T1000 (cell line): ENCODE measurements at regions not wholly inside any gene's neighbourhood (a gene's known extent, or its start where the extent isn't known, plus 50 kb on each side); places are given as distances from the start of the nearest gene placed in this dataset.
"Not testable (repeated sequence)": the region's sequence is repeated elsewhere in the genome, so short reads cannot be mapped to it uniquely, and the experiment has no call there.

Experiments
- DNase-seq: peaks from one replicate; lab custom pipeline; 2025; ENCODE audit warnings: mixed read lengths; lab: John Stamatoyannopoulos, UW

- DNase-seq: no peak
These were observed 116.7 kb downstream of the SOX4 start for GRCh38 chr6:21710216-21710615.

- DNase-seq: no peak
These were observed 117.5 kb downstream of the SOX4 start for GRCh38 chr6:21710908-21711627.

GRCh38 chr6:21712213-21712612 is 118.7 kb downstream of the SOX4 start:
- DNase-seq: no peak

GRCh38 chr6:21713481-21713880 is 119.9 kb downstream of the SOX4 start:
- no peak for DNase-seq

GRCh38 chr6:21715180-21715579 is 121.6 kb downstream of the SOX4 start:
- DNase-seq: no peak

GRCh38 chr6:21722510-21722909 is 129.0 kb downstream of the SOX4 start:
- DNase-seq: no peak

GRCh38 chr6:21726676-21727075 is 133.1 kb downstream of the SOX4 start:
- DNase-seq: no peak

DNA sequence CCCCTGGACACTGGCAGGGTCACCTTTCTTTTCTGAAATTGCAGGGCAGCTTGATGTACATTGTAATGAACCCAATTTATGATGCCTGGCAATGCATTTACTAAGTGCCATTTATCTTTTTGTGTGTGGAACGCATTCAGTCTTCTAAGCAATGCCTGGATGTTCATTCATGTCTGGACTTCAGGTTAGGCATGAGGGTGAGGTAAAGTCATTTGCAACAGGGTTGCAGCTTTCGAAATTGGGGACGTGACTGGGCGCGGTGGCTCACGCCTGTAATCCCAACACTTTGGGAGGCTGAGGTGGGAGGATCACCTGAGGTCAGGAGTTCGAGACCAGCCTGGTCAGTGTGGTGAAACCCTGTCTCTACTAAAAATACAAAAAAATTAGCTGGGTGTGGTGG is 134.6 kb downstream of the SOX4 start:
- DNase-seq: no peak

DNA sequence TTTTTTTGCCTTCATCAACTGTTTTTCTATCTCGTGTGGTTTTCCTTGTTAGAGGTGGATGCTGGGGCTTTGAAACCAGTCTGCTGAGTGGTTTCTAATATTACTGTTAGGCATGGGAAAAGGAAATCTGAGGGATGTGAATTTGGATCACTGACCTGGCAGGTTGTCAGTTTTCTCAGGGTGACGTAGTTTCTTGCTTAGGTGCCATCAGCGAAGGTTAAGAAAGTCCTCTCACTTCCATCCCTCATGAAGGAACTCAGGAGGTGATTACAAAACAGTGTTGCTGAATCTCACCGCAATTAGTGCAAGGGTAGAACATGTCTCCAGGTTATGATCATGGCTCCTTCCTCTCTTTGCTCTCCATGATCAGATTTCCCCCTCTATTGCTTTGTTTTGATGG is 135.9 kb downstream of the SOX4 start:
- no peak for DNase-seq

DNA sequence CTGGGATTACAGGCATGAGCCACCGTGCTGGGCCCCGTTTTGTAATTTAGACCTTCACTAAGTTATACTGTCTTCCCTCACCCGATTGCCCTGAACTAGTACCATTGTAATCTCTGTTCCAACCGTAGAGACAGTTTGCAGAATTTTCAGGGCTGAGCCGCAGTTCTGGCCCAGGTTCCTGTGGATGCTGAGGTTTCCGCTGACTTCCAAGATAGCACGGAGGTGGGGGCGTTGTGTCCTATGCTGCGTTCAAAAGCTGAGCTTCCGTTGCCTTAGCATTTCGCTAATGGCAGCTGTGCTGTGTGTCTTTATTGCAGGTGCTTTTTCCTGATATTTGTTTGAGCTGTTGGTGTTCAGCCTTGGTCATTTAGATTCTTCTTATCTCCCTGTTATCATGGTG is 137.0 kb downstream of the SOX4 start:
- DNase-seq: no peak

DNA sequence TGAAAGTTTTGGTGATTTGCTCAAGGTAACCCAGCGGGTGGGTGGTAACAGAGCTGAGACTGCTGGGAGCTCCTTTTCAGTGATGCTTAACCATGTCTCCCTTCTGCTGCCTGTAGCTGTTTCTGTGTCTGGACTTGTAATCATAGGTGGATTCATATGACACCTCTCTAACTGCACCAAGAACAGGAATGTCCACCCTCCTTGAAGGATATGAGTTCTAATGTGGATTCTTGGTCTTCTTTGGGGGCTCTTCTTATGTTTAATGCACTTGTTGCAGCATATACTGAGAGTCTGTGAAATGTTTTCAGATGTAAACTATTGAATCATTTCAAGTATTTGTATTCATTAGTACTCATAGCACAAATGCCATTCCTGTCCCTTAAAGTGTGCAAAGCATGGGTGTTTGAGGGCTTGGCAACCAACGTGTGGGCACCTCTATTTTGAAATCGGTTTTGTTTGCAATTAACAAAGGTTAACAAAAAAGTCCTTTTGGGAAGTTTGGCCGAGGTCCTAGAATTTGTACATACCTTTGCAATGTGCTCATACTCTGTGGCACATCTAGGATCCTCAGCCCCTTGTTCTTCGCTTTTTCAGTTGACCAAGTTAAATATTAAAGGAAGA is 138.0 kb downstream of the SOX4 start:
- DNase-seq: no peak

GRCh38 chr6:21732032-21732730 is 138.6 kb downstream of the SOX4 start:
- not testable (repeated sequence) for DNase-seq

- no peak for DNase-seq
These were observed 139.2 kb downstream of the SOX4 start for GRCh38 chr6:21732731-21733130.

GRCh38 chr6:21733311-21733710 is 139.8 kb downstream of the SOX4 start:
- no peak for DNase-seq

DNA sequence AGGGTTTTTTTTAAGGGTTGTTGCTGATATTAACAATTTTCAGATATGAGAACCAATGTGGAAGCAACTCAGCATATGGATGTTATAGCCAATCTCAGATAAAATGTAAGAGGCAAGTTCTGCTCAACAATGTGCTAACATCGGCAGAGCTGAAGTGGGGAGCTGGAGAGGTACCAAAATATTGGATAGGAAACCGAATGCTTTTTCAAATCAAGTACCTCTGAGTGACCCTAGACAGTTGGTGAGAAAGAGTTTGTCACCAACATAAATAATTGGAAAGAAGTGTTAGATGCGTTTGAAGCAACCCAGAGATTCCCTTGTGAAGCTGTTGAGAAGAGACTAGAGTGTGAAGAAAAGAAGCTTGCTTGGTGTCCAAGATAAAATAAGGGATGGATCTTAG is 140.7 kb downstream of the SOX4 start:
- no peak for DNase-seq

DNA sequence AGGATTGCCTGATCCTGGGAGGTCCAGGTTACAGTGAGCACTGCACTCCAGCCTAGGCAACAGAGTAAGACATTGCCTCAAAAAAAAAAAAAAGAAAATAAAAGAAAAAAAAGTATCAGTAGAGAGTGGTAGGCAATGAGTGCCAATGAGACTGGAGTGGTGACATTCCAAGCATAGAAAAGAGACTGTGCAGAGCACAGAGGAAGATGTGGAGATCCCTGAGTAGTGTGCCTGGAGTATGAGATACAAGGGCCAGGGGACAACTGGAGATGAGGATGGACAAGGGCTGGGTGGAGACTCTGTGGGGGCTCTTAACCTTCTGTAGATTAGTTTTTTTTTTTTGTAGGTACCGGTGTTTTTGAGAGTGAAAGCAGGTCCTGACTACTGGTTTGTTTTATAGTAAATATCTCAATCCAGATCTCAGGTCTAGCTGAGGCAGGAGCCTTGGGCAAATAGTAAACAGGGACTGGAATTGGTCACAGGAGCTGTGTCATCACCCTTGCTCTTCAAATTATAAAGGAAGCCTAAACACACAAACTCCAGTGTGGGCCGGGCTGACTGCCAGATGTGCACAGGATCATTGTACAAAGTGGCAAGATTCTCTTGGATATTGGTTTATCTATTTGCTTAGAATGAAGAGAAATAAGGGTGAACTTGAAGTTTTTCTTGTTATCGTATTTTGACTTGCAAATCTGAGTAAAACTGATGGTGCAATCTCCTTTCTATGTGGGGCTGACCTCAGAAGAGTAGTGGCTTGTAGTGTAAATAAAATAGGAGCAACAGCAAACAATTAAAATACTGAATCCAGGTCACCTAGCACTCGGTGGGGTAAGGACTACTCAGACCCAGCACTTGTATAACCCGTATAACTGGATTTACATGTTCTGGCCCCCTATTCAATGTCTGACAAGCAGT is 144.9 kb downstream of the SOX4 start:
- DNase-seq: peak; percentile 30

GRCh38 chr6:21739241-21739640 is 145.7 kb downstream of the SOX4 start:
- DNase-seq: no peak

GRCh38 chr6:21739838-21740237 is 146.3 kb downstream of the SOX4 start:
- no peak for DNase-seq

DNA sequence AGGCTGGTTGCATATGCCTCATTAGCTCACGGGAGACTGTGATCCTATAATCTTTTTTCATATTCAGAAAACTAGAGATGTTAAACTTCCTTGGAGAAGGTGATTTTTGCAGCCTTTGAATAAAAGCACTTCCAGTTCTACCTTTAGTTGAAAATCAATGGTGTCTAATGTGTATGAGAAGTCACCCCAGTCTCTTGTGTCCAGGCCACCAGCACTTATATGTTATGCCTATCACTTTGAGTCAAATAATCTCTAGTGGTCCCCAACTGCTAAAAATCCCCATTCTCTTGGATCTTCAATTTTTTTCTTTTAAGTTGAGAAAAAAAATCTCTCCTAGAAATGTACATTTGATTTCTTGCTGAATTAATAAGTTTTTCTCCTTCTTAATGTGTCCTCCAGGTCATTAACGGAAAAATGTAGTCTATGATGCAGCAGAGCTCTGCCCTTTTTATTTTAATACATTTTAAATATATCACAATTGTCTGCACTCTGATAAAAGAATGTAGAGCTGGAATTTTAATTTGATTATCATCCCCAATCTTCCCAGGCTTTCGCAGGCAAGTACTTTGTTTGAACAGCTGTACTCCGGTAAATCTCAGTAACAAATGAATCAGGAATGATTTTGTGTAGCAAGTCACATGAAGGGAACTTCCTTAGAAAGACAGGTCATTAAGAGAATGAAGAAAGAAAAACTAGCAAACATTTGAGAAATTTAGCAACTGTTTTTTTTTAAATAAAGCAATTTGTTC is 147.0 kb downstream of the SOX4 start:
- DNase-seq: no peak

- DNase-seq: no peak
These were observed 147.9 kb downstream of the SOX4 start for GRCh38 chr6:21741221-21742109.
